AG10803 (cell line): ENCODE measurements at regions not wholly inside any gene's neighbourhood (a gene's known extent, or its start where the extent isn't known, plus 50 kb on each side); places are given as distances from the start of the nearest gene placed in this dataset.

Source experiments
- DNase-seq: peaks from one replicate; pipeline ENCODE4 v3.0.0; 2010; ENCODE audit warnings: low read depth
- H3K4me3 ChIP-seq: 2 replicates; pipeline ENCODE4 v1.5.1; 2011; ENCODE audit warnings: mild to moderate bottlenecking, low read length, control low read depth
- TF ChIP-seq, protein P1 (sequence below): conservative IDR thresholded peaks from 2 replicates; pipeline ENCODE4 v1.5.1; 2011; ENCODE audit warnings: mild to moderate bottlenecking, low read length, control low read depth, inconsistent platforms

DNA sequence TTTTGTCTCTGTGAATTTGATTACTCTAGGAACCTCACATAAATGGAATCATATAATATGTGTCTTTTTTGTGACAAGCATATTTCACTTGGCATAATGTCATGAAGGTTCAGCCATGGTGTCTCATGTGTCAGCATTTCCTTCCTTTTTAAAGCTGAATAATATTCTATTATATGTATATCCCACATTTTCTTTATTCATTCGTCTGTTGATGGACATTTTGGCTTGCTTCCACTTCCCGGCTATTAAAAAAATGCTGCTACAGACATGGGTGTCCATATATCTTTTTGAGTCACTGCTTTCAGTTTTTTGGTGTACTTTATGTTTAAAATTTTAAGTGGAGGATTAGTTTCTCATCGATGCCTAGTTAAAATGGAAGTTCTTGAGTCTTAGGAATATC, 59.8 kb upstream of the C5orf63 start:
- H3K4me3 ChIP-seq, result no peak overlapping the region
- no peak for DNase-seq
- TF ChIP-seq, protein P1, sequence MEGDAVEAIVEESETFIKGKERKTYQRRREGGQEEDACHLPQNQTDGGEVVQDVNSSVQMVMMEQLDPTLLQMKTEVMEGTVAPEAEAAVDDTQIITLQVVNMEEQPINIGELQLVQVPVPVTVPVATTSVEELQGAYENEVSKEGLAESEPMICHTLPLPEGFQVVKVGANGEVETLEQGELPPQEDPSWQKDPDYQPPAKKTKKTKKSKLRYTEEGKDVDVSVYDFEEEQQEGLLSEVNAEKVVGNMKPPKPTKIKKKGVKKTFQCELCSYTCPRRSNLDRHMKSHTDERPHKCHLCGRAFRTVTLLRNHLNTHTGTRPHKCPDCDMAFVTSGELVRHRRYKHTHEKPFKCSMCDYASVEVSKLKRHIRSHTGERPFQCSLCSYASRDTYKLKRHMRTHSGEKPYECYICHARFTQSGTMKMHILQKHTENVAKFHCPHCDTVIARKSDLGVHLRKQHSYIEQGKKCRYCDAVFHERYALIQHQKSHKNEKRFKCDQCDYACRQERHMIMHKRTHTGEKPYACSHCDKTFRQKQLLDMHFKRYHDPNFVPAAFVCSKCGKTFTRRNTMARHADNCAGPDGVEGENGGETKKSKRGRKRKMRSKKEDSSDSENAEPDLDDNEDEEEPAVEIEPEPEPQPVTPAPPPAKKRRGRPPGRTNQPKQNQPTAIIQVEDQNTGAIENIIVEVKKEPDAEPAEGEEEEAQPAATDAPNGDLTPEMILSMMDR, result no peak

GRCh38 chr5:127136908-127137307, 63.6 kb upstream of the C5orf63 start:
- DNase-seq, result no peak
- H3K4me3 ChIP-seq, result no peak overlapping the region
- TF ChIP-seq, protein P1, result no peak

- no peak for DNase-seq
- no peak overlapping the region for H3K4me3 ChIP-seq
- TF ChIP-seq, protein P1, result no peak
Measured at GRCh38 chr5:127143722-127144121, 70.4 kb upstream of the C5orf63 start.

DNA sequence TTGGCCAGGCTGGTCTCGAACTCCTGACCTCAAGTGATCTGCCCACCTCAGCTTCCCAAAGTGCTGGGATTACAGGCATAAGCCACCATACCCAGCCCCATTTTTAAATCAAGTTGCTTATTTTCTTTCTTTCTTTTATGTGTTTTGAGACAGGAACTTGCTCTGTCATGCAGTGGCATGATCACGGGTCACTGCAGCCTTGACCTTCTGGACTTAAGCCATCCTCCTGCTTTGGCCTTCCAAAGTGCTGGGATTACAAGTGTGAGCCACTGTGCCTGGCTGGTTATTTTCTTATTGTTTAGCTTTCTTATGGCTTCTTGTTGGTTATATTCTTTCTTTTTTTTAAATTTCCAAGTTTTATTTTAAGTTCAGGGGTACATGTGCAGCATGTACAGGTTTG, 79.7 kb upstream of the C5orf63 start:
- TF ChIP-seq, protein P1, result no peak
- no peak for DNase-seq
- no peak overlapping the region for H3K4me3 ChIP-seq

DNA sequence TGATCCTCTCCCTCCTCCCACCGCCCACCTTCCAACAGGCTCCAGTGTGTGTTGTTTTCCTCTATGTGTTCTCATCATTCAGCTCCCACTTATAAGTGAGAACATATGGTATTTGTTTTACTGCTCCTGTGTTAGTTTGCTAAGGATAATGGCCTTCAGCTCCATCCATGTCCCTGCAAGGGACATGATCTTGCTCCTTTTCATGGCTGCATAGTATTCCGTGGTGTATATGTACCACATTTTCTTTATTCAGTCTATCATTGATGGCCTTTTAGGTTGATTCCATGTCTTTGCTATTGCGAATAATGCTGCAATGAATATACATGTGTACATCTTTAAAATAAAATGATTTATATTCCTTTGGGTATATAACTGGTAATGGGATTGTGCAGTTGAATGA, 80.2 kb upstream of the C5orf63 start:
- TF ChIP-seq, protein P1, result no peak
- no peak for DNase-seq
- no peak overlapping the region for H3K4me3 ChIP-seq

DNA sequence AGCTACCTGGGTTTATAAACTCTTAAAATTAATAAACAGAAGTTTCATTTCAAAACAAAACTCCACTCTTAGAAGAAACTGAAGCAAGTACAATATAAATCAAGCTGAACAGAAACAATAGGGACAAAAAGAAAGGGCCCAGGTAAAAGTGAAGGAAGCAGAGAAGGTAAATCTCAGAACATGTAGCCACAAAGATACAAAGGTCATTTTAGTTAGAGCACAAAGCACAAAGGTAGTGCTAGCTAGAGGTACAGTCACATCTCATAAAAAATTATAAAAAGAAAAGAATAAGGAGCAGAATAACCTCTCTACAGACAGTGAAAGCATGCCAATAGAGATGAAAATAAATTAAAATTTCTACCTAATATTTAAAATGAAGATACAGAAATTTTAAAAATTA, 90.4 kb upstream of the C5orf63 start:
- no peak for DNase-seq
- no peak overlapping the region for H3K4me3 ChIP-seq
- TF ChIP-seq, protein P1, result no peak

DNA sequence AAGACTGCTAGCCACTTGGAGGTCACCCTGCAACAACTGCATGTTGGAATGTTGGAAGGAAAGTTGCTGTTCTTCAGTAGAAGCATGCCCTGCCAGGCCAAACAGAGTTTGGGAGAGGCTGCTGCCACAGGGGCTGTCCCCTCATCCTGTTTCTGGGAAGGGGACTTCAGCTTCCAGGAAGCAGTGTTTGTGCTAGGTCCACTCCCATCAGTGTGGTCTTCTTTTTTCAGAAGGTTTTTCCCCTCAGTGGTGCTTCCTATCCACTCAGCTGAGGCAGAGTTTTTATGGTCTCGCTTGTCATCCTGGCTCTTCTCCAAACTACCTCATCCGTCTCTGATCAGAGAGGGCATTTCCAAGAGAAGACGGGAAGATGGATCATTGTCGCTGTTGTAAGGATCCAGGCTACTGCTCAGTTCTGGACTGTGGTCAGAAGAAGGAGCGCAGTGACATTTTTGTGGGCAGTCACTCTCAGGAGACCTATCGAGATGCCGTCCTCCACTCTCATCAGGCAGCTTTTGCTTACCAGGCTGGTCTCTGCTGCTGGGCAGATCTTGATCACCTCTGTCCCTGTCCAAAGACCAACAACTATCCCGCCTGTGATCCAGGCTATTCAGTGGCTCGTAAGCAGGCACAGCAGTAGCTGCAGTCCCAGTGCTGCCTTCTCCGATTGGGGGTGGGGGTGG, 97.8 kb upstream of the C5orf63 start:
- DNase-seq, result no peak

More for the DNA sequence above, 97.8 kb upstream of the C5orf63 start:
- TF ChIP-seq, protein P1, result no peak
- H3K4me3 ChIP-seq, result no peak overlapping the region
